WI38 (cell line): ENCODE measurements at regions not wholly inside any gene's neighbourhood (a gene's known extent, or its start where the extent isn't known, plus 50 kb on each side); places are given as distances from the start of the nearest gene placed in this dataset.

Source experiments
- H3K4me3 ChIP-seq: 2 replicates; pipeline ENCODE4 v1.5.1; 2011; ENCODE audit warnings: low read depth, mild to moderate bottlenecking, control low read depth, low read length
- TF ChIP-seq, protein P1 (sequence below): IDR thresholded peaks from 2 replicates; pipeline ENCODE4 v1.5.1; 2012; ENCODE audit warnings: low read depth, mild to moderate bottlenecking, control low read depth, low read length

DNA sequence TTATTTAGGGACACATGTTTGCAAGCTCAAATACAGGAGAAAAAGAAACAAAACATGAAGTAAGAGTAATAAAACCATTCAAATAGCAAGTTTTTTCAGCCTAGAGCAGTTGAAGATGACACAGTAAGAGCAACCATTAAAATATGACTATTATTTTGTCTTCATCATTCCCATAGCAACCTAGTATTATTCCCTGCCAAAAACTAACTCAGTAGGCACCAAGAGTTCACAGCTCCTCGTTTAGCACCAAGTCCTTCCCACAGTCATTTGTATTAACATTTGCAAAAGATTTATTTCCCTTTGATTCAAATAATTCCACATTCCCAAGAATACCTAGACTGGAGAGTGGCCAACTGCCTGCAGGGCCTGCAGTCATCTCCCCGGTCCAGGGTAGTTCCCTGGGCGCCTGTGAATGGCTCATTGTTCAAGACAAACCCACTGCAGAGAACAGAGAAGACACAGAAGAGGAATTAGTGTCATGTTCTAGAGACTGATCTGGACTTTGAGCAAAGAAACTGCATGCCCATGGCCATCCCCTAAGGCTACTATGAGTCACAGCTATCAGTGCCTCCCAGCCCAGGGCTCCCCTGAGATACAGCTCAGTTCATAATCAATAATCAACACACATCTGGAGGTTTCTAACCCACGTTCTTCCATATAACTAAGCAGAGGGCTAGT, 139.1 kb upstream of the MAP3K1 start:
- TF ChIP-seq, protein P1, sequence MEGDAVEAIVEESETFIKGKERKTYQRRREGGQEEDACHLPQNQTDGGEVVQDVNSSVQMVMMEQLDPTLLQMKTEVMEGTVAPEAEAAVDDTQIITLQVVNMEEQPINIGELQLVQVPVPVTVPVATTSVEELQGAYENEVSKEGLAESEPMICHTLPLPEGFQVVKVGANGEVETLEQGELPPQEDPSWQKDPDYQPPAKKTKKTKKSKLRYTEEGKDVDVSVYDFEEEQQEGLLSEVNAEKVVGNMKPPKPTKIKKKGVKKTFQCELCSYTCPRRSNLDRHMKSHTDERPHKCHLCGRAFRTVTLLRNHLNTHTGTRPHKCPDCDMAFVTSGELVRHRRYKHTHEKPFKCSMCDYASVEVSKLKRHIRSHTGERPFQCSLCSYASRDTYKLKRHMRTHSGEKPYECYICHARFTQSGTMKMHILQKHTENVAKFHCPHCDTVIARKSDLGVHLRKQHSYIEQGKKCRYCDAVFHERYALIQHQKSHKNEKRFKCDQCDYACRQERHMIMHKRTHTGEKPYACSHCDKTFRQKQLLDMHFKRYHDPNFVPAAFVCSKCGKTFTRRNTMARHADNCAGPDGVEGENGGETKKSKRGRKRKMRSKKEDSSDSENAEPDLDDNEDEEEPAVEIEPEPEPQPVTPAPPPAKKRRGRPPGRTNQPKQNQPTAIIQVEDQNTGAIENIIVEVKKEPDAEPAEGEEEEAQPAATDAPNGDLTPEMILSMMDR, result no peak
- H3K4me3 ChIP-seq, result no peak overlapping the region

DNA sequence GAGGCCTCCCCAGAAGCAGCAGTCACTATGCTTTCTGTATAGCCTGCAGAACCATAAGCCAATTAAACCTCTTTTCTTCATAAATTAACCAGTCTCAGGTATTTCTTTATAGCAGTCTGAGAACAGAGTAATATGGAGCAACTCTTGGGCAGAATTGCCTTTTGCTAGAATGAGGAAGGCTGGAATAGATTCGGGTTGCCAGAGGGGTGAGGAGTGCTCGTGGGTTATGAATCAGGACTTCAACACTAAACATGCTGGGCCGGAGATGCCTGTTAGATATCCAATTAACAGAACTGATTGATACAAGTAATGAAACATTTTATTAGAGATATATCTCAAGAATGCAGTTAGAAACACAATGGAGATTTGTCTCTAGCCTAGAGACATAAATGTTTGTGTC, 140.9 kb upstream of the MAP3K1 start:
- H3K4me3 ChIP-seq, result no peak overlapping the region
- TF ChIP-seq, protein P1, result no peak

DNA sequence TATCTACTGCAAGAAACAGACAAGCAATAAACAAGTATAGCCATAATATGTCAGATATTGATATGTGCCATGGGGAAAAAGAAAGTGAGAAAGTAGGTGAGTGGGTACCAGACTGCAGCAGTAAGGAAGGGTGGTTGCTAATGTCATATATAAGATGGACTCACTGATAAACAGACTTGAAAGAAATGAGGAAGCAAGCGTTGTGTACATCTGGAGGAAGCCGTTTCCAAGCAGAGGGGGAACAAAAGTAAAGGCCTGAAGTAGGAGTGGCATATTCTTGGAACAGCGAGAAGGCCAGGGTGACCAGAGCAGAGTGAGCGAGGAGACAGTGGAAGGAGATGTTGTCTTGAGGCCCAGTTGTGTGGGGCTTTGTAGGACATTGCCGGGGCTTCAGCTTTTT, 142.2 kb upstream of the MAP3K1 start:
- H3K4me3 ChIP-seq, result no peak overlapping the region
- TF ChIP-seq, protein P1, result no peak

DNA sequence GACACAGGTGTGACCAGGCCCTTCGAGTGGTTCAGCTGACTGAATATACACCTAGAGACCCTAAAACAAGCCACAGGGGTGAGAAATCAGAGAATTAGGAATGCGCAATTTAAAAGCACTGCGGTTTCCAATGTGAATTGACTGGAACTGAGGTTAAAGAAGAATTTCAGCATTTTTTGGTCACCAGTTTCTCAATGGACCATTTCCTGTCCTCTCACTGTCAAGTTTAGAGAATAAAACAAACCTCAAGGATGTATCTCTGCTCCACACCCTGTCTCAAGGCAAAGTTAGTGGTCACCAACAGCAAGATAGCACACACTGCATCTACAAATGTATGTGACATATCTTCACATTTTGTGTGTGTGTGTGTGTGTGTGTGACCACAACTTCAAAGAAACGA, 143.8 kb upstream of the MAP3K1 start:
- no peak overlapping the region for H3K4me3 ChIP-seq
- TF ChIP-seq, protein P1, result no peak

DNA sequence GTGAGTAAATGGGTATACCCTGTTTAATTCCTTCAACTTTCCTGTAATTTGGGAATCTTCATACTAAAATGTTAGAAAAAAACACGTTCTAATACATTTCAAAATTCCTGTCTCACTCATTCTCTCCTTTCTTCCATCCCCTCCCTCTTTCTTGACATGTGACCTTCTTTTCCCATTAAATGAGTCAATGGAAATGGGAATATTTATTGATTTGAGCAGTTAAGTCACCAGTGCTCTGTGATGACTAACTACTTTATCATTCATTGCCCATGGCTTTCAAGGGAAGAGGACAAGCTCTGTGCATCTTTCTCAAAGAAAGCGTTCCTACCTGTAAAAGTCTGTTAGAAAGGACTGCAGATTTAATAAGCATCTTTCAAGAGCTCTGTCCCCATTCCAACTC, 144.4 kb upstream of the MAP3K1 start:
- H3K4me3 ChIP-seq, result no peak overlapping the region
- TF ChIP-seq, protein P1, result no peak

DNA sequence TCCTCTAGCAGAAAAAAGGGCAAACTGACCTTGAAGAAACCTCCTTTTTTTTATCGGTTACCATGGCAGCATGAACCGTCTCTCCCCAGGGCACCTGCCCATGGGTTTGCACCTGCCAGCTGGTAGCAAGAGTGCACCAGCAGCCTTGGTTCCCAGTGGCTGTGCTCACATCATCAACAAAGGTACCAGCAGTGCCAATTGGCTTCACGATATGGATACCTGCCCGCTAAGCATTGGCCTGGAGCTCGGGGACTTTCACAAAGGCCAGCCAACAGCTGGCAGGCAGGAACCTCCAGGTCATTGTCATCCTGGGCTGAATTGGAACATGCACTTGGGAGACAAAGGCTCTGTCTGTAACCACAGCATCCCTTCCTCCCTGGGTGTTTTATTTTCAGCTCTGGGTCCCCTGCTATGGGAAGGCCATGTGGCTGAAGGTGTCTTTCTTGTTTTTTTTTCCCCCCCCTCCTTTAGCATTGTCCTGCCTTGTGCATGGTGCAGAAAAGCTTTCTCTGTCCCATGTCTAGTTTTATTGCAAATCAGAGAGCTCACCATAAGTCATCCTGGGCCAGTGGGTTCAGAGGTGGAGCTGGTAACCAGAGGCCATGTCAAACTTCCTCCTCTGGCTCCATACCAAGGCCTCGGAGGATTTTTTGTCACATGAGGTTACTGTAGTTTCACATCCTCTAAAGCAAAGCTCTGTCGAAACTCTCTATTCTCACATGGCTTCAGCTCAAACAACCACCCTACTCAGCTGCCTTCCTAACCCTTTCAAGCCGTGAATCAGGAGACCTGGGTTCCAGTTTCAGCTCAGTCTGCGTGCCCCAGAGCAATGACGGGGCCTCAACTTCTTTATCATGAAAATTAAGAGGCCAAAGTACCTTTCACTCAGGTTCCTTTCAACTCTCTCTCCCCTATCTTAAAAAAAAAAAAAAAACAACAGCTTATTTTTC, 145.5 kb upstream of the MAP3K1 start:
- TF ChIP-seq, protein P1, result no peak
- H3K4me3 ChIP-seq, result no peak overlapping the region

DNA sequence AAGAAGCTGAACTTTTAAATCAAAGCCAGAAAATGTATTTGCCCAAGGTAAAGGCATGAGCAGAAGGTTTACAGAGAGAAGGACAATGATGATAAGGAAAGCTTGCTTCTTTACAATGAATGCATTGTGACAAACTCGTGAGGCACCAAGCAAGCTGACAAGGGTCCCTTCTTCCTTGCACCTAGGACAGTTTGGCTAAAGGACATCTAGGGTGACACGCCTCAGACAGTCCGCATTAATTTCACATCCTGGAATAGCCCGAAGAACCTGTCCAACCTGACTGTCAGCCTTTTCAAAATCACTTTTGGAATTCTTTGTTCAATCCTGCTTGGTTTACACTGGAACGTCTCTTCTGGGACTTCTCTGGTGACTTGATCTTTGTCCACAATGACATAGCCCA, 146.4 kb upstream of the MAP3K1 start:
- TF ChIP-seq, protein P1, result no peak
- no peak overlapping the region for H3K4me3 ChIP-seq
